ENCODE measurements at regions not wholly inside any gene's neighbourhood (a gene's known extent, or its start where the extent isn't known, plus 50 kb on each side); places are given as distances from the start of the nearest gene placed in this dataset.

GRCh38 chr4:13133700-13134099 lies 350.4 kb downstream of the RAB28 start:
- Histone ChIP-seq H3K9me3 (no peaks in the 10 kb centered on the region), H3K4me3 (no peak overlapping the region), H3K4me1 (no peaks in the 10 kb centered on the region), H3K27me3 (no peaks in the 10 kb centered on the region), H3K27ac (no peak overlapping the region), H3K36me3 (no peaks in the 10 kb centered on the region)
- 96% methylated on average over 4 of the region's 4 CpGs; no CpG with 5 or more reads in 1 of the 2 donors for WGBS, 2 donors (ENCODE audit: low coverage in 1 of 2)
- TF ChIP-seq POLR2A (IDR thresholded peaks at IDR 0.05) (no peak), CTCF (IDR thresholded peaks at IDR 0.05) (no peak), EP300 (IDR thresholded peaks at IDR 0.05; ENCODE audit: low read depth) (no peak)
- DNase-seq, result no peak
- intact Hi-C loops (cut with DNase I; ENCODE audit: low total_unique reads), result no loop called here
- in situ Hi-C loops (cut with MboI; ENCODE audit: low pct_ligation_motif_present in 1 of 4, low pct_unique_long_range_greater_than_20kb in 1 of 4, low sequenced_read_pairs in 3 of 4), result no loop called here

GRCh38 chr4:13130848-13131247 lies 353.3 kb downstream of the RAB28 start:
- in situ Hi-C loops (cut with MboI; ENCODE audit: low pct_ligation_motif_present in 1 of 4, low pct_unique_long_range_greater_than_20kb in 1 of 4, low sequenced_read_pairs in 3 of 4), result no loop called here
- H3K4me3 ChIP-seq, result no peak overlapping the region
- intact Hi-C loops (cut with DNase I; ENCODE audit: low total_unique reads), result no loop called here
- H3K27me3 ChIP-seq, result no peaks in the 10 kb centered on the region
- H3K27ac ChIP-seq, result no peak overlapping the region
- 20 to 58% methylated on average over 1 to 3 of the region's 3 CpGs for WGBS, 2 donors (ENCODE audit: low coverage in 1 of 2)
- TF ChIP-seq POLR2AphosphoS5 (IDR thresholded peaks at IDR 0.05) (no peak), EP300 (IDR thresholded peaks at IDR 0.05; ENCODE audit: low read depth) (no peak), CTCF (IDR thresholded peaks at IDR 0.05) (no peak), POLR2A (IDR thresholded peaks at IDR 0.05) (no peak)
- H3K4me1 ChIP-seq, result no peaks in the 10 kb centered on the region
- no peaks in the 10 kb centered on the region for H3K9me3 ChIP-seq
- DNase-seq, result no peak
- no peaks in the 10 kb centered on the region for H3K36me3 ChIP-seq

GRCh38 chr4:13129095-13129494 lies 355.0 kb downstream of the RAB28 start:
- Histone ChIP-seq H3K27me3 (no peaks in the 10 kb centered on the region), H3K27ac (no peak overlapping the region), H3K4me3 (no peak overlapping the region), H3K9me3 (no peaks in the 10 kb centered on the region), H3K36me3 (no peaks in the 10 kb centered on the region), H3K4me1 (no peaks in the 10 kb centered on the region)
- 88 to 90% methylated on average over 5 of the region's 5 CpGs for WGBS, 2 donors (ENCODE audit: low coverage in 1 of 2)
- intact Hi-C loops (cut with DNase I; ENCODE audit: low total_unique reads) (no loop called here), in situ Hi-C loops (cut with MboI; ENCODE audit: low pct_ligation_motif_present in 1 of 4, low pct_unique_long_range_greater_than_20kb in 1 of 4, low sequenced_read_pairs in 3 of 4) (no loop called here)
- DNase-seq, result no peak
- TF ChIP-seq EP300 (IDR thresholded peaks at IDR 0.05; ENCODE audit: low read depth), result no peak
- no peak for TF ChIP-seq POLR2AphosphoS5 (IDR thresholded peaks at IDR 0.05)
- no peak for TF ChIP-seq CTCF (IDR thresholded peaks at IDR 0.05)
- no peak for TF ChIP-seq POLR2A (IDR thresholded peaks at IDR 0.05)

- DNase-seq, result no peak
- H3K4me3 ChIP-seq, result no peak overlapping the region
- H3K36me3 ChIP-seq, result no peaks in the 10 kb centered on the region
- in situ Hi-C loops (cut with MboI; ENCODE audit: low pct_ligation_motif_present in 1 of 4, low pct_unique_long_range_greater_than_20kb in 1 of 4, low sequenced_read_pairs in 3 of 4) (no loop called here), intact Hi-C loops (cut with DNase I; ENCODE audit: low total_unique reads) (no loop called here)
- no peaks in the 10 kb centered on the region for H3K4me1 ChIP-seq
- 31 to 35% methylated on average over 4 to 7 of the region's 7 CpGs for WGBS, 2 donors (ENCODE audit: low coverage in 1 of 2)
- no peak for TF ChIP-seq EP300 (IDR thresholded peaks at IDR 0.05; ENCODE audit: low read depth)
- no peak for TF ChIP-seq POLR2A (IDR thresholded peaks at IDR 0.05)
- H3K9me3 ChIP-seq, result no peaks in the 10 kb centered on the region
- no peak overlapping the region for H3K27ac ChIP-seq
- H3K27me3 ChIP-seq, result no peaks in the 10 kb centered on the region
Measured at GRCh38 chr4:13126976-13127910, 356.9 kb downstream of the RAB28 start.

Measured in transverse colon (tissue), 4 donors.